ENCODE measurements at regions not wholly inside any gene's neighbourhood (a gene's known extent, or its start where the extent isn't known, plus 50 kb on each side); places are given as distances from the start of the nearest gene placed in this dataset.

DNA sequence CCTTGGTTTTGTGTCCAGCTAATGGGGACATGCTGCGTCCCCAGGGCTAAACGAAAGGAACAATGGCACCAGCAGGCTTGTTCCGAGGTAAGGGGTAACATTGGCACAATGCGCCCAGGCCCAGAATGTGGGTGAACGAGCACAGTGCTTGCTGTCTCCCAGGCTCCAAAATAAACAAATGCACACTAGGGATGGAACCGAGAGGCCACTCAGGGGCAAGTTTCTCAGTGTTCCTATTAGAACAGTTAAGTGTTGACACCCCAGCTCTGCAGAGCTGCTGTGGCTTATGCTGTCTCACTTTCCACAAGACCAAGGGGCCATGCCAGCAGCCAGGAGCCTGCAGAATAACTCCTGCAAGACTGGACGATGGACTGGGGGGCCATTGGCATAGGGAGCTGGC is 492.4 kb downstream of the GADD45G start:
- TF ChIP-seq, protein P1, sequence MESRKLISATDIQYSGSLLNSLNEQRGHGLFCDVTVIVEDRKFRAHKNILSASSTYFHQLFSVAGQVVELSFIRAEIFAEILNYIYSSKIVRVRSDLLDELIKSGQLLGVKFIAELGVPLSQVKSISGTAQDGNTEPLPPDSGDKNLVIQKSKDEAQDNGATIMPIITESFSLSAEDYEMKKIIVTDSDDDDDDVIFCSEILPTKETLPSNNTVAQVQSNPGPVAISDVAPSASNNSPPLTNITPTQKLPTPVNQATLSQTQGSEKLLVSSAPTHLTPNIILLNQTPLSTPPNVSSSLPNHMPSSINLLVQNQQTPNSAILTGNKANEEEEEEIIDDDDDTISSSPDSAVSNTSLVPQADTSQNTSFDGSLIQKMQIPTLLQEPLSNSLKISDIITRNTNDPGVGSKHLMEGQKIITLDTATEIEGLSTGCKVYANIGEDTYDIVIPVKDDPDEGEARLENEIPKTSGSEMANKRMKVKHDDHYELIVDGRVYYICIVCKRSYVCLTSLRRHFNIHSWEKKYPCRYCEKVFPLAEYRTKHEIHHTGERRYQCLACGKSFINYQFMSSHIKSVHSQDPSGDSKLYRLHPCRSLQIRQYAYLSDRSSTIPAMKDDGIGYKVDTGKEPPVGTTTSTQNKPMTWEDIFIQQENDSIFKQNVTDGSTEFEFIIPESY (IDR thresholded peaks at IDR 0.05; ENCODE audit: extremely low read depth, insufficient replicate concordance, low read length) = no peak
- no peak for TF ChIP-seq SIN3A (IDR thresholded peaks at IDR 0.05; ENCODE audit: low read depth)
- TF ChIP-seq POLR2AphosphoS5 (IDR thresholded peaks at IDR 0.05; ENCODE audit: low read depth, low read length) = no peak
- TF ChIP-seq ZNF274 (IDR thresholded peaks at IDR 0.05; ENCODE audit: low read depth, low read length) = no peak
- no peak for TF ChIP-seq EZH2 (IDR thresholded peaks at IDR 0.05)
- no peak for TF ChIP-seq YY1 (IDR thresholded peaks at IDR 0.05; ENCODE audit: extremely low read depth, insufficient replicate concordance, low read depth, low read length)
- no peak for TF ChIP-seq JUND (IDR thresholded peaks at IDR 0.05)
- TF ChIP-seq, protein P2, sequence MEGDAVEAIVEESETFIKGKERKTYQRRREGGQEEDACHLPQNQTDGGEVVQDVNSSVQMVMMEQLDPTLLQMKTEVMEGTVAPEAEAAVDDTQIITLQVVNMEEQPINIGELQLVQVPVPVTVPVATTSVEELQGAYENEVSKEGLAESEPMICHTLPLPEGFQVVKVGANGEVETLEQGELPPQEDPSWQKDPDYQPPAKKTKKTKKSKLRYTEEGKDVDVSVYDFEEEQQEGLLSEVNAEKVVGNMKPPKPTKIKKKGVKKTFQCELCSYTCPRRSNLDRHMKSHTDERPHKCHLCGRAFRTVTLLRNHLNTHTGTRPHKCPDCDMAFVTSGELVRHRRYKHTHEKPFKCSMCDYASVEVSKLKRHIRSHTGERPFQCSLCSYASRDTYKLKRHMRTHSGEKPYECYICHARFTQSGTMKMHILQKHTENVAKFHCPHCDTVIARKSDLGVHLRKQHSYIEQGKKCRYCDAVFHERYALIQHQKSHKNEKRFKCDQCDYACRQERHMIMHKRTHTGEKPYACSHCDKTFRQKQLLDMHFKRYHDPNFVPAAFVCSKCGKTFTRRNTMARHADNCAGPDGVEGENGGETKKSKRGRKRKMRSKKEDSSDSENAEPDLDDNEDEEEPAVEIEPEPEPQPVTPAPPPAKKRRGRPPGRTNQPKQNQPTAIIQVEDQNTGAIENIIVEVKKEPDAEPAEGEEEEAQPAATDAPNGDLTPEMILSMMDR (IDR thresholded peaks at IDR 0.05 in 2 of 3, conservative IDR thresholded peaks at IDR 0.05 in 1 of 3; ENCODE audit: borderline replicate concordance in 1 of 3, insufficient read depth in 1 of 3, low read depth in 2 of 3, low read length in 2 of 3) = no peak
- ChIA-PET CTCF (interaction anchor here (1.1 to 3.7 kb wide), 6 partner anchors 493 to 522 kb away, joined by 3 to 12 read pairs (median 4); partner anchors contain the start of gene GADD45G), POLR2A (no interaction called here), RAD21 (ENCODE audit: low non-redundant PET in 1 of 2, low total read pairs in 2 of 2, uncharacterized antibody in 2 of 2, unreplicated experiment in 2 of 2) (interaction anchor here in 1 of 2 experiments (1.2 kb wide), 1 partner anchor 494 kb away, joined by 5 read pairs; no protein-coding TSS in a partner anchor)
- Histone ChIP-seq H3K4me1 (ENCODE audit: control insufficient read depth in 1 of 2, insufficient read depth in 2 of 2, low read length in 2 of 2) (peaks cover 3 to 4% of the 10 kb centered on the region in 2 experiments; a peak in 2 of 4 replicates), H2AFZ (ENCODE audit: low read depth, low read length, poor library complexity, severe bottlenecking) (no peak overlapping the region), H3K36me3 (ENCODE audit: control insufficient read depth in 1 of 2, insufficient read depth in 2 of 2, low read length in 2 of 2) (no peaks in the 10 kb centered on the region), H3K4me2 (ENCODE audit: low read length) (no peak overlapping the region), H3K9me2 (ENCODE audit: insufficient read depth) (no peaks in the 10 kb centered on the region), H3K9ac (ENCODE audit: low read length) (no peak overlapping the region), H3K27me3 (ENCODE audit: insufficient read depth, low read length) (peaks cover 35% of the 10 kb centered on the region), H3K79me2 (ENCODE audit: insufficient read depth, low read length) (no peaks in the 10 kb centered on the region), H3K27ac (ENCODE audit: low read depth, low read length) (no peak overlapping the region), H4K20me1 (ENCODE audit: insufficient read depth) (no peaks in the 10 kb centered on the region; the same call in 1 of the 2 replicates), H3K9me3 (ENCODE audit: control insufficient read depth in 1 of 2, insufficient read depth in 1 of 2, low read depth in 1 of 2, low read length in 2 of 2) (no peaks in the 10 kb centered on the region), H3K4me3 (replicated peaks in 1 of 2; ENCODE audit: low read depth in 1 of 2, low read length in 2 of 2) (no peak overlapping the region)
- DNase-seq (ENCODE audit: low read depth, low spot score) (no peak), ATAC-seq (no peak)
- intact Hi-C loops (cut with micrococcal nuclease) = no loop called here
- BruUV-seq (replicated peaks) = no TSS peak
